ENCODE measurements at regions not wholly inside any gene's neighbourhood (a gene's known extent, or its start where the extent isn't known, plus 50 kb on each side); places are given as distances from the start of the nearest gene placed in this dataset.

GRCh38 chrX:145990051-145990450 lies 172.4 kb downstream of the SLITRK2 start:
- no peaks in the 10 kb centered on the region for H3K79me2 ChIP-seq (ENCODE audit: control insufficient read depth, insufficient read depth, low read length)
- dilution Hi-C loops (cut with MboI; ENCODE audit: extremely low pct_ligation_motif_present, low sequenced_read_pairs) = no loop called here
- peaks cover 9% of the 10 kb centered on the region for H3K9me3 ChIP-seq (ENCODE audit: control insufficient read depth, low read depth, low read length)
- H2AFZ ChIP-seq (ENCODE audit: control insufficient read depth, low read length) = no peak overlapping the region
- no peak overlapping the region for H3K9ac ChIP-seq (ENCODE audit: control insufficient read depth, extremely low read depth, insufficient read depth, low read length)
- no peaks in the 10 kb centered on the region for H3K36me3 ChIP-seq (ENCODE audit: control insufficient read depth in 2 of 2, extremely low read depth in 1 of 2, insufficient read depth in 2 of 2, low read length in 2 of 2)
- H4K20me1 ChIP-seq (ENCODE audit: control insufficient read depth, extremely low read depth, insufficient read depth, low read length) = no peaks in the 10 kb centered on the region
- TF ChIP-seq CTCF (optimal IDR thresholded peaks at IDR 0.05 in 1 of 3, IDR thresholded peaks at IDR 0.05 in 1 of 3, conservative IDR thresholded peaks at IDR 0.05 in 1 of 3; ENCODE audit: extremely low read depth in 1 of 3, insufficient read depth in 2 of 3, low read length in 3 of 3) = no peak
- TF ChIP-seq EZH2 (IDR thresholded peaks at IDR 0.05; ENCODE audit: low read length) = no peak
- no peak overlapping the region for H3K4me2 ChIP-seq (ENCODE audit: control insufficient read depth, extremely low read depth, insufficient read depth, low read depth, low read length)
- DNase-seq (ENCODE audit: low read depth, low spot score) = no peak
- no peaks in the 10 kb centered on the region for H3K27me3 ChIP-seq (ENCODE audit: control insufficient read depth, extremely low read depth, insufficient read depth, low read length)
- no peaks in the 10 kb centered on the region for H3K4me1 ChIP-seq (ENCODE audit: control insufficient read depth, extremely low read depth, insufficient read depth, low read length)
- H3K9me1 ChIP-seq (ENCODE audit: control insufficient read depth, extremely low read depth, insufficient read depth, low read length) = no peaks in the 10 kb centered on the region
- H3K27ac ChIP-seq (ENCODE audit: control insufficient read depth, insufficient read depth, low read length) = no peak overlapping the region
- no peak overlapping the region for H3K4me3 ChIP-seq (ENCODE audit: control insufficient read depth in 2 of 3, extremely low read depth in 1 of 3, insufficient read depth in 2 of 3, low read depth in 1 of 3, low read length in 3 of 3)
- no peak for FAIRE-seq

- H4K20me1 ChIP-seq (ENCODE audit: control insufficient read depth, extremely low read depth, insufficient read depth, low read length) = no peaks in the 10 kb centered on the region
- no peaks in the 10 kb centered on the region for H3K36me3 ChIP-seq (ENCODE audit: control insufficient read depth in 2 of 2, extremely low read depth in 1 of 2, insufficient read depth in 2 of 2, low read length in 2 of 2)
- H3K27me3 ChIP-seq (ENCODE audit: control insufficient read depth, extremely low read depth, insufficient read depth, low read length) = no peaks in the 10 kb centered on the region
- DNase-seq (ENCODE audit: low read depth, low spot score) (no peak), FAIRE-seq (no peak)
- dilution Hi-C loops (cut with MboI; ENCODE audit: extremely low pct_ligation_motif_present, low sequenced_read_pairs) = no loop called here
- H3K4me2 ChIP-seq (ENCODE audit: control insufficient read depth, extremely low read depth, insufficient read depth, low read depth, low read length) = no peak overlapping the region
- no peaks in the 10 kb centered on the region for H3K4me1 ChIP-seq (ENCODE audit: control insufficient read depth, extremely low read depth, insufficient read depth, low read length)
- H2AFZ ChIP-seq (ENCODE audit: control insufficient read depth, low read length) = no peak overlapping the region
- no peaks in the 10 kb centered on the region for H3K9me3 ChIP-seq (ENCODE audit: control insufficient read depth, low read depth, low read length)
- no peak overlapping the region for H3K4me3 ChIP-seq (ENCODE audit: control insufficient read depth in 2 of 3, extremely low read depth in 1 of 3, insufficient read depth in 2 of 3, low read depth in 1 of 3, low read length in 3 of 3)
- H3K79me2 ChIP-seq (ENCODE audit: control insufficient read depth, insufficient read depth, low read length) = no peaks in the 10 kb centered on the region
- H3K9me1 ChIP-seq (ENCODE audit: control insufficient read depth, extremely low read depth, insufficient read depth, low read length) = no peaks in the 10 kb centered on the region
- TF ChIP-seq EZH2 (IDR thresholded peaks at IDR 0.05; ENCODE audit: low read length) = no peak
- TF ChIP-seq CTCF (optimal IDR thresholded peaks at IDR 0.05 in 1 of 3, IDR thresholded peaks at IDR 0.05 in 1 of 3, conservative IDR thresholded peaks at IDR 0.05 in 1 of 3; ENCODE audit: extremely low read depth in 1 of 3, insufficient read depth in 2 of 3, low read length in 3 of 3) = no peak
- H3K27ac ChIP-seq (ENCODE audit: control insufficient read depth, insufficient read depth, low read length) = no peak overlapping the region
- no peak overlapping the region for H3K9ac ChIP-seq (ENCODE audit: control insufficient read depth, extremely low read depth, insufficient read depth, low read length)
These were observed 189.0 kb downstream of the SLITRK2 start for GRCh38 chrX:146006637-146007036.

Measured in keratinocyte (primary cell).